ENCODE measurements at regions not wholly inside any gene's neighbourhood (a gene's known extent, or its start where the extent isn't known, plus 50 kb on each side); places are given as distances from the start of the nearest gene placed in this dataset.

GRCh38 chrX:7409866-7410265 is 261.9 kb upstream of the PUDP start:
- TF ChIP-seq CTCF (IDR thresholded peaks at IDR 0.05), result no peak
- TF ChIP-seq EZH2 (IDR thresholded peaks at IDR 0.05; ENCODE audit: borderline replicate concordance, insufficient read depth, low read depth, low read length, poor library complexity, severe bottlenecking), result no peak

Measured in B cell (primary cell).